ENCODE measurements at regions not wholly inside any gene's neighbourhood (a gene's known extent, or its start where the extent isn't known, plus 50 kb on each side); places are given as distances from the start of the nearest gene placed in this dataset.

DNA sequence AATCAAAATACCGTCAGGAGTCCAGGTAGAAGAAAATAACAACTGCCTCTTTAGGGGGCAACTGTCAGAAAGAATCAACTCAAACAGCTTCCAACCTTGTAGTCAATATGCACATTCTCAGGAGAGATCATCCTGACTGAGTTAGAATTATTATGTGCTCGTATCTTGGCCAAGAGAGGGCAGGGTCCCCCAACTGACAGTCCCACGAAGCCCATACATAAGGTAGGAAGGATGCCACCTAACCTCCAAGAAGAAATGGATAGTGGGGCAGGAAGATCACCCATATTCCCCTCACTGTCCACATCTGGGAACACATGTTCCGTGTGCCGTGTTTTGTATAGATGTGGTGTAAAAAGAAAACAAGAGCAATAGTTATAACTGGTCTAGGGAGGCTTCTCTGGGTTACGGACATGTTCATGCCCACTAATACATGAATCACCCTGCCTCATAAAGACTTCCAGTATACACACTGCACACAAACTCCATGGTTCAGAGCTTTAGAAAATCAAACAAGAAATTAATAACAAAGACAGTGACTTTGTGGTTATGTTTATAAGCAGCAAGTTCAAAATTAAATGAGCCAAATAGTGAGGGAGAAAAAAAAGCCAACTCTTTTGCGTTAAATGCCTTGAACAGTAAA lies 295.6 kb downstream of the FGFR2 start:
- TF ChIP-seq EZH2 (IDR thresholded peaks at IDR 0.05; ENCODE audit: borderline replicate concordance, insufficient read depth, low read depth, low read length, poor library complexity, severe bottlenecking), result no peak
- TF ChIP-seq, protein P1, sequence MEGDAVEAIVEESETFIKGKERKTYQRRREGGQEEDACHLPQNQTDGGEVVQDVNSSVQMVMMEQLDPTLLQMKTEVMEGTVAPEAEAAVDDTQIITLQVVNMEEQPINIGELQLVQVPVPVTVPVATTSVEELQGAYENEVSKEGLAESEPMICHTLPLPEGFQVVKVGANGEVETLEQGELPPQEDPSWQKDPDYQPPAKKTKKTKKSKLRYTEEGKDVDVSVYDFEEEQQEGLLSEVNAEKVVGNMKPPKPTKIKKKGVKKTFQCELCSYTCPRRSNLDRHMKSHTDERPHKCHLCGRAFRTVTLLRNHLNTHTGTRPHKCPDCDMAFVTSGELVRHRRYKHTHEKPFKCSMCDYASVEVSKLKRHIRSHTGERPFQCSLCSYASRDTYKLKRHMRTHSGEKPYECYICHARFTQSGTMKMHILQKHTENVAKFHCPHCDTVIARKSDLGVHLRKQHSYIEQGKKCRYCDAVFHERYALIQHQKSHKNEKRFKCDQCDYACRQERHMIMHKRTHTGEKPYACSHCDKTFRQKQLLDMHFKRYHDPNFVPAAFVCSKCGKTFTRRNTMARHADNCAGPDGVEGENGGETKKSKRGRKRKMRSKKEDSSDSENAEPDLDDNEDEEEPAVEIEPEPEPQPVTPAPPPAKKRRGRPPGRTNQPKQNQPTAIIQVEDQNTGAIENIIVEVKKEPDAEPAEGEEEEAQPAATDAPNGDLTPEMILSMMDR (IDR thresholded peaks at IDR 0.05), result no peak

Measured in B cell (primary cell).